ENCODE measurements at regions not wholly inside any gene's neighbourhood (a gene's known extent, or its start where the extent isn't known, plus 50 kb on each side); places are given as distances from the start of the nearest gene placed in this dataset.

- TF ChIP-seq POLR2A (IDR thresholded peaks at IDR 0.05) (no peak), CTCF (IDR thresholded peaks at IDR 0.05) (no peak)
These were observed 183.6 kb upstream of the STT3B start for GRCh38 chr3:31349001-31349748.

All from Peyer's patch (tissue), 4 donors.